ENCODE measurements at regions not wholly inside any gene's neighbourhood (a gene's known extent, or its start where the extent isn't known, plus 50 kb on each side); places are given as distances from the start of the nearest gene placed in this dataset.

DNA sequence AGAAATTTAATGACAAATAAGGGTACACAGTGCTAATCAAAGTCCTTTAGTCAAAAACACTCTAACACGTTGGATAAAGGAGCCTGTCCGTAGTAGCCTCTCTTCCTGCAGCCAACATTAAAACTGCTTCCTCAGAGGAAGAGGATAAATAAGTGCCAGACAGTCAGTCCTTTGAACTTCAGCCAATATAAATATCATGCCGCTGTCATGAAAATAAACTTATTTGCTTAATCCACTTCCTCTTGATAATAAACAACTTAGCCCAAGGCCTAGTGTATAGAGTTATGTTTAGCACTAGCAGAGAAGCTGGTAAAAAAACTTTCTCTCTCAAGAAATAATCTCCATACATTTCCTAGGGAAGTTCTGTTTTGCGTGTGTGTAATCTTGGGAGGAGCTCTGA, 196.7 kb downstream of the HS3ST1 start:
- no peak overlapping the region for H2BK15ac ChIP-seq (ENCODE audit: low read depth, low read length)
- no peak overlapping the region for H2AFZ ChIP-seq (replicated peaks; ENCODE audit: low read length, poor library complexity)
- POLR2A ChIA-PET (ENCODE audit: unreplicated experiment), result no interaction called here
- H2BK120ac ChIP-seq (ENCODE audit: low read depth, low read length), result no peak overlapping the region
- TF ChIP-seq POLR2A (IDR thresholded peaks at IDR 0.05; ENCODE audit: low read depth, low read length) (no peak), MXI1 (IDR thresholded peaks at IDR 0.05; ENCODE audit: borderline replicate concordance, low read depth, low read length) (no peak), FOS (IDR thresholded peaks at IDR 0.05; ENCODE audit: low read depth, low read length) (no peak), SMC3 (IDR thresholded peaks at IDR 0.05; ENCODE audit: low read depth, low read length) (no peak), BHLHE40 (IDR thresholded peaks at IDR 0.05; ENCODE audit: low read depth, low read length) (no peak), CEBPB (IDR thresholded peaks at IDR 0.05; ENCODE audit: low read depth, low read length) (no peak), NFE2L2 (IDR thresholded peaks at IDR 0.05; ENCODE audit: low read depth, low read length) (no peak), MAZ (IDR thresholded peaks at IDR 0.05; ENCODE audit: borderline replicate concordance, low read depth, low read length) (no peak), RFX5 (IDR thresholded peaks at IDR 0.05; ENCODE audit: low read depth, low read length) (no peak), CHD1 (IDR thresholded peaks at IDR 0.05; ENCODE audit: low read depth, low read length) (no peak), CTCF (conservative IDR thresholded peaks at IDR 0.05; ENCODE audit: low read depth, low read length) (no peak), RAD21 (IDR thresholded peaks at IDR 0.05; ENCODE audit: low read length) (no peak), MAFK (IDR thresholded peaks at IDR 0.05; ENCODE audit: low read depth, low read length) (no peak), RCOR1 (IDR thresholded peaks at IDR 0.05; ENCODE audit: insufficient replicate concordance, low read length) (no peak)
- TF ChIP-seq, protein P1, sequence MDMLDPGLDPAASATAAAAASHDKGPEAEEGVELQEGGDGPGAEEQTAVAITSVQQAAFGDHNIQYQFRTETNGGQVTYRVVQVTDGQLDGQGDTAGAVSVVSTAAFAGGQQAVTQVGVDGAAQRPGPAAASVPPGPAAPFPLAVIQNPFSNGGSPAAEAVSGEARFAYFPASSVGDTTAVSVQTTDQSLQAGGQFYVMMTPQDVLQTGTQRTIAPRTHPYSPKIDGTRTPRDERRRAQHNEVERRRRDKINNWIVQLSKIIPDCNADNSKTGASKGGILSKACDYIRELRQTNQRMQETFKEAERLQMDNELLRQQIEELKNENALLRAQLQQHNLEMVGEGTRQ (IDR thresholded peaks at IDR 0.05; ENCODE audit: low read depth, low read length), result no peak
- TF ChIP-seq, protein P2, sequence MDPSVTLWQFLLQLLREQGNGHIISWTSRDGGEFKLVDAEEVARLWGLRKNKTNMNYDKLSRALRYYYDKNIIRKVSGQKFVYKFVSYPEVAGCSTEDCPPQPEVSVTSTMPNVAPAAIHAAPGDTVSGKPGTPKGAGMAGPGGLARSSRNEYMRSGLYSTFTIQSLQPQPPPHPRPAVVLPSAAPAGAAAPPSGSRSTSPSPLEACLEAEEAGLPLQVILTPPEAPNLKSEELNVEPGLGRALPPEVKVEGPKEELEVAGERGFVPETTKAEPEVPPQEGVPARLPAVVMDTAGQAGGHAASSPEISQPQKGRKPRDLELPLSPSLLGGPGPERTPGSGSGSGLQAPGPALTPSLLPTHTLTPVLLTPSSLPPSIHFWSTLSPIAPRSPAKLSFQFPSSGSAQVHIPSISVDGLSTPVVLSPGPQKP (IDR thresholded peaks at IDR 0.05; ENCODE audit: borderline replicate concordance, low read depth, low read length), result no peak
- no peak overlapping the region for H4K91ac ChIP-seq (ENCODE audit: insufficient read depth, low read depth, low read length)
- ATAC-seq (ENCODE audit: low read depth), result no peak
- H3K4me1 ChIP-seq (ENCODE audit: control insufficient read depth, insufficient read depth, low read length), result no peaks in the 10 kb centered on the region
- H2BK5ac ChIP-seq (ENCODE audit: low read depth, low read length, poor library complexity, severe bottlenecking), result no peak overlapping the region
- no peak overlapping the region for H2AK9ac ChIP-seq (replicated peaks; ENCODE audit: low read depth, low read length, poor library complexity)
- no peak overlapping the region for H3K56ac ChIP-seq (ENCODE audit: extremely low read depth, insufficient read depth, low read length)
- peaks cover 10% of the 10 kb centered on the region for H3K9me3 ChIP-seq (ENCODE audit: control insufficient read depth, insufficient read depth, low read length)
- H3K27ac ChIP-seq (ENCODE audit: insufficient read depth, low read length), result no peak overlapping the region
- in situ Hi-C loops (cut with MboI; ENCODE audit: low sequenced_read_pairs), result no loop called here
- no peak for DNase-seq
- no CpG with 5 or more reads among the region's 4 CpGs for WGBS, 2 experiments (ENCODE audit: extremely low coverage in 2 of 2, insufficient read length in 1 of 2)
- H3K9ac ChIP-seq (ENCODE audit: low read depth, low read length), result no peak overlapping the region
- no TSS peak for BruUV-seq (replicated peaks)
- H3K4me2 ChIP-seq (ENCODE audit: low read depth, low read length), result no peak overlapping the region
- H3K4ac ChIP-seq (ENCODE audit: low read depth, low read length), result no peak overlapping the region
- no peaks in the 10 kb centered on the region for H3K79me1 ChIP-seq (ENCODE audit: low read depth in 1 of 2, low read length in 2 of 2)
- H3K4me3 ChIP-seq (ENCODE audit: insufficient read depth, low read depth, low read length), result no peak overlapping the region
- CTCF ChIA-PET, result no interaction called here
- H4K5ac ChIP-seq (ENCODE audit: low read depth, low read length), result no peak overlapping the region
- no peak overlapping the region for H3K23ac ChIP-seq (ENCODE audit: low read depth, low read length)
- H3K36me3 ChIP-seq (ENCODE audit: control insufficient read depth, insufficient read depth, low read length), result no peaks in the 10 kb centered on the region
- no peak overlapping the region for H4K8ac ChIP-seq (ENCODE audit: low read depth in 2 of 2, low read length in 2 of 2)
- H2AK5ac ChIP-seq (ENCODE audit: low read depth, low read length), result no peak overlapping the region
- H3K18ac ChIP-seq (ENCODE audit: low read depth, low read length), result no peak overlapping the region
- H3K27me3 ChIP-seq (ENCODE audit: control insufficient read depth, insufficient read depth, low read length), result no peaks in the 10 kb centered on the region
- H2BK20ac ChIP-seq (ENCODE audit: low read depth, low read length), result no peak overlapping the region
- H3K14ac ChIP-seq (replicated peaks; ENCODE audit: low read depth, low read length), result no peak overlapping the region
- dilution Hi-C loops (cut with HindIII; ENCODE audit: low sequenced_read_pairs, unreplicated experiment), result no loop called here
- no peaks in the 10 kb centered on the region for H4K20me1 ChIP-seq (ENCODE audit: insufficient read depth, low read length)
- no peaks in the 10 kb centered on the region for H3K9me1 ChIP-seq (ENCODE audit: insufficient read depth, low read length)
- intact Hi-C loops (cut with micrococcal nuclease), result no loop called here

Data from IMR-90 (cell line).